ENCODE measurements at regions not wholly inside any gene's neighbourhood (a gene's known extent, or its start where the extent isn't known, plus 50 kb on each side); places are given as distances from the start of the nearest gene placed in this dataset.

- H3K27me3 ChIP-seq (ENCODE audit: insufficient read depth in 3 of 3, low read length in 2 of 3), result no peaks in the 10 kb centered on the region
- WGBS, 3 donors, result 86 to 100% (median 86%) methylated on average over 1 of the region's 1 CpG
- H3K9me3 ChIP-seq, result no peaks in the 10 kb centered on the region
- ATAC-seq (no peak), DNase-seq (no peak)
- intact Hi-C loops (cut with DNase I), result no loop called here
- no peaks in the 10 kb centered on the region for H3K4me1 ChIP-seq
- no peak overlapping the region for H3K27ac ChIP-seq
- H3K36me3 ChIP-seq (ENCODE audit: insufficient read depth in 1 of 2, low read depth in 1 of 2), result no peaks in the 10 kb centered on the region
- no peak for TF ChIP-seq CTCF (IDR thresholded peaks at IDR 0.05)
- no peak overlapping the region for H3K4me3 ChIP-seq
Measured at GRCh38 chr4:16989371-16989770, 90.9 kb upstream of the LDB2 start.

- no peak for TF ChIP-seq CTCF (IDR thresholded peaks at IDR 0.05)
- intact Hi-C loops (cut with DNase I), result no loop called here
- no peaks in the 10 kb centered on the region for H3K36me3 ChIP-seq (ENCODE audit: insufficient read depth in 1 of 2, low read depth in 1 of 2)
- no peaks in the 10 kb centered on the region for H3K4me1 ChIP-seq
- H3K27ac ChIP-seq, result no peak overlapping the region
- DNase-seq (no peak), ATAC-seq (no peak)
- 66 to 87% (median 69%) methylated on average over 2 of the region's 2 CpGs for WGBS, 3 donors
- H3K27me3 ChIP-seq (ENCODE audit: insufficient read depth in 3 of 3, low read length in 2 of 3), result no peaks in the 10 kb centered on the region
- H3K4me3 ChIP-seq, result no peak overlapping the region
- no peaks in the 10 kb centered on the region for H3K9me3 ChIP-seq
Measured at GRCh38 chr4:16988814-16989213, 90.4 kb upstream of the LDB2 start.

GRCh38 chr4:16977081-16977480, 78.6 kb upstream of the LDB2 start:
- intact Hi-C loops (cut with DNase I), result no loop called here
- H3K9me3 ChIP-seq, result no peaks in the 10 kb centered on the region
- no peaks in the 10 kb centered on the region for H3K27me3 ChIP-seq (ENCODE audit: insufficient read depth in 3 of 3, low read length in 2 of 3)
- no peaks in the 10 kb centered on the region for H3K4me1 ChIP-seq
- no peak overlapping the region for H3K27ac ChIP-seq
- no peak for DNase-seq
- no peak for ATAC-seq
- H3K4me3 ChIP-seq, result no peak overlapping the region
- no peaks in the 10 kb centered on the region for H3K36me3 ChIP-seq (ENCODE audit: insufficient read depth in 1 of 2, low read depth in 1 of 2)
- no peak for TF ChIP-seq CTCF (IDR thresholded peaks at IDR 0.05)

GRCh38 chr4:16969696-16970135, 71.3 kb upstream of the LDB2 start:
- Histone ChIP-seq H3K27me3 (ENCODE audit: insufficient read depth in 3 of 3, low read length in 2 of 3) (no peaks in the 10 kb centered on the region), H3K27ac (no peak overlapping the region), H3K36me3 (ENCODE audit: insufficient read depth in 1 of 2, low read depth in 1 of 2) (no peaks in the 10 kb centered on the region), H3K9me3 (no peaks in the 10 kb centered on the region), H3K4me1 (no peaks in the 10 kb centered on the region), H3K4me3 (no peak overlapping the region)
- ATAC-seq (peak in 1 of 4 donors; percentile 31), DNase-seq (peak; percentile 47 to 61)
- intact Hi-C loops (cut with DNase I), result no loop called here
- 68 to 72% (median 69%) methylated on average over 8 of the region's 8 CpGs for WGBS, 3 donors
- TF ChIP-seq CTCF (IDR thresholded peaks at IDR 0.05), result no peak

- WGBS, 3 donors, result 14 to 20% (median 16%) methylated on average over 5 of the region's 5 CpGs
- intact Hi-C loops (cut with DNase I), result no loop called here
- H3K9me3 ChIP-seq, result no peaks in the 10 kb centered on the region
- peak in 1 of 4 donors; percentile 30 for ATAC-seq
- no peaks in the 10 kb centered on the region for H3K4me1 ChIP-seq
- H3K4me3 ChIP-seq, result no peak overlapping the region
- H3K27me3 ChIP-seq (ENCODE audit: insufficient read depth in 3 of 3, low read length in 2 of 3), result no peaks in the 10 kb centered on the region
- H3K27ac ChIP-seq, result no peak overlapping the region
- no peaks in the 10 kb centered on the region for H3K36me3 ChIP-seq (ENCODE audit: insufficient read depth in 1 of 2, low read depth in 1 of 2)
- DNase-seq, result peak; percentile 34 to 63
- no peak for TF ChIP-seq CTCF (IDR thresholded peaks at IDR 0.05)
Measured at GRCh38 chr4:16967722-16968121, 69.3 kb upstream of the LDB2 start.
